Vagina (tissue), 2 donors: ENCODE measurements at regions not wholly inside any gene's neighbourhood (a gene's known extent, or its start where the extent isn't known, plus 50 kb on each side); places are given as distances from the start of the nearest gene placed in this dataset.

Experiments
- POLR2A ChIP-seq, 2 donors: fragments of 450-650 bp; IDR thresholded peaks; one replicate each; pipeline ENCODE4 v1.6.1; 2017; ENCODE audit warnings: antibody characterized with exemption in 2 of 2, mild to moderate bottlenecking in 2 of 2, moderate library complexity in 2 of 2
- POLR2AphosphoS5 ChIP-seq, 2 donors: sonication (generic); formaldehyde crosslinking; IDR thresholded peaks; one replicate each; pipeline ENCODE4 v1.9.0; 2017; ENCODE audit warnings: antibody characterized with exemption in 2 of 2, mild to moderate bottlenecking in 2 of 2, low read depth in 1 of 2; ENCODE audit not compliant: insufficient read depth in 1 of 2
- TF ChIP-seq, protein P1 (sequence below), 3 experiments: fragments of 450-650 bp in 2 of 3; fragments of 200-600 bp in 1 of 3; sonication (generic) in 1 of 3; IDR thresholded peaks; one replicate each; pipeline ENCODE4 v1.5.1; 2017 to 2019; ENCODE audit warnings: antibody characterized with exemption in 3 of 3, mild to moderate bottlenecking in 2 of 3, moderate library complexity in 2 of 3

DNA sequence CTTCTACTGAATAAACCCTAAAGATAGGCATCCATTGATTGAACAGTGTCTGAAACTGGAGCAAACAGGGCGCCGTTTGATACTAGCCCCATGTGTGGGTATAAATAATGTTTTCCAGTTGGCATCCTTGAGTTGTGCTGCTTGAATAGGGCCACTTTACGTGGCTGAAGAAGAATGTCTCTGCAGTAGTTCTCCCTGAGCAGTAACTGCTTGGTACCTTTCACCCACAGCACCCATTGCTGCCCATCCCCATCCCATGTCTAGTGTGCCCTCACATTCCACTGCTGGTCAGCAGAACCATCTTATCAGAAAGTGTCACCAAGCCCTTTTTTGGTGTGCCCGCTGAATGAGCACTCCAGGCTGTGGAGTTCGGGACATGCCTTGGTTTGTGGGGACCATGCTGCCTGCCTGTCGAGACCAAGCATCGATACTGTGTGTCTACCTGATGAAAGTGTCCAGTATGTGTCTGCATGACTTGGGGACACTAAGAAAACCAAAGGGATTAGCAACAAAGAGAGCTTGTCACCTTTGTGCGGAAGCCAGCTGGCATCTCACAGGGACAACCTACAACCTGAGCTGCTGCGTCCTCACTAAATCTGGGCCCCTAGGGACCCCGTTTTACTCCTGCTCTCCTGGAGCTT is 162.0 kb downstream of the TM9SF2 start:
- TF ChIP-seq, protein P1, sequence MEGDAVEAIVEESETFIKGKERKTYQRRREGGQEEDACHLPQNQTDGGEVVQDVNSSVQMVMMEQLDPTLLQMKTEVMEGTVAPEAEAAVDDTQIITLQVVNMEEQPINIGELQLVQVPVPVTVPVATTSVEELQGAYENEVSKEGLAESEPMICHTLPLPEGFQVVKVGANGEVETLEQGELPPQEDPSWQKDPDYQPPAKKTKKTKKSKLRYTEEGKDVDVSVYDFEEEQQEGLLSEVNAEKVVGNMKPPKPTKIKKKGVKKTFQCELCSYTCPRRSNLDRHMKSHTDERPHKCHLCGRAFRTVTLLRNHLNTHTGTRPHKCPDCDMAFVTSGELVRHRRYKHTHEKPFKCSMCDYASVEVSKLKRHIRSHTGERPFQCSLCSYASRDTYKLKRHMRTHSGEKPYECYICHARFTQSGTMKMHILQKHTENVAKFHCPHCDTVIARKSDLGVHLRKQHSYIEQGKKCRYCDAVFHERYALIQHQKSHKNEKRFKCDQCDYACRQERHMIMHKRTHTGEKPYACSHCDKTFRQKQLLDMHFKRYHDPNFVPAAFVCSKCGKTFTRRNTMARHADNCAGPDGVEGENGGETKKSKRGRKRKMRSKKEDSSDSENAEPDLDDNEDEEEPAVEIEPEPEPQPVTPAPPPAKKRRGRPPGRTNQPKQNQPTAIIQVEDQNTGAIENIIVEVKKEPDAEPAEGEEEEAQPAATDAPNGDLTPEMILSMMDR (IDR thresholded peaks at IDR 0.05), result no peak
- TF ChIP-seq POLR2A (IDR thresholded peaks at IDR 0.05), result no peak
- TF ChIP-seq POLR2AphosphoS5 (IDR thresholded peaks at IDR 0.05; ENCODE audit: insufficient read depth in 1 of 2, low read depth in 1 of 2), result no peak
